OCI-LY7 (cell line): ENCODE measurements at regions not wholly inside any gene's neighbourhood (a gene's known extent, or its start where the extent isn't known, plus 50 kb on each side); places are given as distances from the start of the nearest gene placed in this dataset.

Source experiments
- EZH2phosphoT487 ChIP-seq: fragments of 200-600 bp; sonication (generic); IDR thresholded peaks from 2 replicates; pipeline ENCODE4 v1.6.1; 2018; ENCODE audit warnings: low read depth, borderline replicate concordance, mild to moderate bottlenecking, mixed run types, antibody characterized with exemption, low read length, moderate library complexity, mixed read lengths
- TF ChIP-seq, protein P1 (sequence below): fragments of 200-600 bp; sonication (generic); conservative IDR thresholded peaks from 2 replicates; pipeline ENCODE4 v1.5.1; 2014; ENCODE audit warnings: mild to moderate bottlenecking, antibody characterized with exemption, low read length, moderate library complexity, mixed read lengths

GRCh38 chr6:97666889-97667288 lies 383.9 kb upstream of the MMS22L start:
- TF ChIP-seq, protein P1, sequence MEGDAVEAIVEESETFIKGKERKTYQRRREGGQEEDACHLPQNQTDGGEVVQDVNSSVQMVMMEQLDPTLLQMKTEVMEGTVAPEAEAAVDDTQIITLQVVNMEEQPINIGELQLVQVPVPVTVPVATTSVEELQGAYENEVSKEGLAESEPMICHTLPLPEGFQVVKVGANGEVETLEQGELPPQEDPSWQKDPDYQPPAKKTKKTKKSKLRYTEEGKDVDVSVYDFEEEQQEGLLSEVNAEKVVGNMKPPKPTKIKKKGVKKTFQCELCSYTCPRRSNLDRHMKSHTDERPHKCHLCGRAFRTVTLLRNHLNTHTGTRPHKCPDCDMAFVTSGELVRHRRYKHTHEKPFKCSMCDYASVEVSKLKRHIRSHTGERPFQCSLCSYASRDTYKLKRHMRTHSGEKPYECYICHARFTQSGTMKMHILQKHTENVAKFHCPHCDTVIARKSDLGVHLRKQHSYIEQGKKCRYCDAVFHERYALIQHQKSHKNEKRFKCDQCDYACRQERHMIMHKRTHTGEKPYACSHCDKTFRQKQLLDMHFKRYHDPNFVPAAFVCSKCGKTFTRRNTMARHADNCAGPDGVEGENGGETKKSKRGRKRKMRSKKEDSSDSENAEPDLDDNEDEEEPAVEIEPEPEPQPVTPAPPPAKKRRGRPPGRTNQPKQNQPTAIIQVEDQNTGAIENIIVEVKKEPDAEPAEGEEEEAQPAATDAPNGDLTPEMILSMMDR: no peak
- TF ChIP-seq EZH2phosphoT487: no peak
